PC-9 (cell line): ENCODE measurements at regions not wholly inside any gene's neighbourhood (a gene's known extent, or its start where the extent isn't known, plus 50 kb on each side); places are given as distances from the start of the nearest gene placed in this dataset.

Source experiments
- BruUV-seq: library from RNA; stranded (reverse); fragments of 400-500 nt; replicated peaks from 2 replicates; lab custom pipeline; 2021; lab: Mats Ljungman, UMichigan
- CTCF ChIA-PET: fragments of 300-600 bp; sonication (Branson Sonifier 250); formaldehyde crosslinking; loops from one replicate; lab custom pipeline; 2022; ENCODE audit warnings: antibody characterized with exemption; lab: Charles Lee
- POLR2A ChIA-PET: fragments of 300-600 bp; sonication (Branson Sonifier 250); formaldehyde crosslinking; loops from one replicate; lab custom pipeline; 2022; ENCODE audit warnings: antibody characterized with exemption; ENCODE audit not compliant: unreplicated experiment; lab: Charles Lee
- DNase-seq, 2 experiments: peaks; one replicate each; pipeline versions ENCODE4 v3.0.0 to v3.0.0-alpha.2; 2015 to 2022; ENCODE audit warnings: mixed read lengths in 1 of 2
- H2AFZ ChIP-seq: fragments of 200-600 bp; sonication (generic); 2 replicates; pipeline ENCODE4 v1.8.1; 2017; ENCODE audit warnings: antibody characterized with exemption
- H3F3A ChIP-seq: fragments of 200-600 bp; sonication (generic); 2 replicates; pipeline ENCODE4 v1.8.1; 2017; ENCODE audit warnings: antibody characterized with exemption, mild to moderate bottlenecking, low read depth; ENCODE audit not compliant: insufficient read depth
- H3K27ac ChIP-seq: fragments of 200-600 bp; sonication (generic); 2 replicates; pipeline ENCODE4 v1.6.1; 2016; ENCODE audit warnings: mixed run types
- H3K27me3 ChIP-seq: fragments of 200-600 bp; sonication (generic); 2 replicates; pipeline ENCODE4 v1.6.1; 2016; ENCODE audit warnings: low read depth, mixed run types; ENCODE audit not compliant: insufficient read depth
- H3K36me3 ChIP-seq: fragments of 200-600 bp; sonication (generic); 2 replicates; pipeline ENCODE4 v1.6.1; 2016; ENCODE audit warnings: low read depth, mixed run types
- H3K4me1 ChIP-seq: fragments of 200-600 bp; sonication (generic); replicated peaks from 2 replicates; pipeline ENCODE4 v1.6.1; 2016; ENCODE audit warnings: mixed run types; ENCODE audit not compliant: insufficient read depth
- H3K4me2 ChIP-seq: fragments of 200-600 bp; sonication (generic); 2 replicates; pipeline ENCODE4 v1.6.1; 2017; ENCODE audit warnings: mixed run types
- H3K4me3 ChIP-seq: fragments of 200-600 bp; sonication (generic); 2 replicates; pipeline ENCODE4 v1.6.1; 2016; ENCODE audit warnings: mixed run types
- H3K79me2 ChIP-seq: fragments of 200-600 bp; sonication (generic); 2 replicates; pipeline ENCODE4 v1.6.1; 2017; ENCODE audit warnings: low read depth, mixed run types
- H3K9me2 ChIP-seq: fragments of 200-600 bp; sonication (generic); 2 replicates; pipeline ENCODE4 v1.8.1; 2017; ENCODE audit warnings: mild to moderate bottlenecking; ENCODE audit not compliant: insufficient read depth
- H3K9me3 ChIP-seq: fragments of 200-600 bp; sonication (generic); 2 replicates; pipeline ENCODE4 v1.8.1; 2016; ENCODE audit warnings: low read depth; ENCODE audit not compliant: insufficient read depth
- H4K20me1 ChIP-seq: fragments of 200-600 bp; sonication (generic); 2 replicates; pipeline ENCODE4 v1.8.1; 2017; ENCODE audit not compliant: insufficient read depth
- EZH2 ChIP-seq: fragments of 200-600 bp; sonication (generic); IDR thresholded peaks from 2 replicates; pipeline ENCODE4 v1.8.0; 2017; ENCODE audit warnings: antibody characterized with exemption, low read depth
- intact Hi-C: fragments of 100-400 bp; cut with micrococcal nuclease; formaldehyde crosslinking; loops from one replicate; pipeline ENCODE4 v1.10.0; 2022; ENCODE audit not compliant: unreplicated experiment
- TF ChIP-seq, protein P1 (sequence below): fragments of 200-600 bp; sonication (generic); conservative IDR thresholded peaks from 2 replicates; pipeline ENCODE4 v1.6.1; 2017; ENCODE audit warnings: mixed run types, antibody characterized with exemption, mild to moderate bottlenecking, moderate library complexity

DNA sequence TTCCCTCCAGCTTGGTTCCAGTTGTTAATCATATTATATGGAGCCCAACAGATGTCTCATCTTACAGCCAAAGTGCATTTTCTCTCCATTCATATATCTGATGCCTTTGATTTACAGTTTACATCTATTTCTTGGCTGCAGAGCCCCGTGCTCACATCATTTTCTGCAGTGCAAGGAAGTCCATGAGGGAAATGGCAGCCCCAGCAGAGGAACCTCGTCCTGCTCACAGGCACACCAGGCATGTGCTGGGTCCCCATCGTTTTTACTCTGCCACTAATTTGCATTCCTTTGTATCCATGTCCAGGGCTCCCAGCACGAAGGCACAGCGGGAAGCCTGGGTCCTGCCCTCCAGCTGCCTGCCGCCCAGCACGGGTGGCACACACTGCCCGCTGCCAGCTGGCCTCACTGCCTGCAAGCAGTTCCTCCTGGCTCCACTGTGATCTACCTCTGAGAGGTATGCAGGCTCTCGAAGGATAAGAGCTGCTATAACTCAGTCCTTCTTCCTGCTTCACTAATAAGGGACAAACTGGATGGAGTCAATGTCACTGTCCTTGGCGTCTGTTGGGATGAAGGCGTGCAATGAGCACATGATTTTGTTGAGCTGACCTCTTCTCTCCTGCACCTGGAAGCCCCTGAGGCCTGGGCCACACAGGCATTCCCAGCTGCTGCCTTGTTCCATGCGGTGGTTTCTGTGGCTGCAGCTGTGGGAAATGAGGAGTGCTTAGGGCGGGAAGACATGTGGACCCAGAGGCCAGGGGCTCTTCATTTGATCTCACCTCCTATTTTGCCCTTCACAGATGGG lies 583.6 kb upstream of the MGMT start:
- Histone ChIP-seq H3F3A (no peaks in the 10 kb centered on the region), H3K36me3 (no peaks in the 10 kb centered on the region), H3K79me2 (no peaks in the 10 kb centered on the region), H3K4me1 (no peaks in the 10 kb centered on the region), H3K9me3 (no peaks in the 10 kb centered on the region), H4K20me1 (no peaks in the 10 kb centered on the region), H3K4me2 (no peak overlapping the region), H3K27ac (no peak overlapping the region), H2AFZ (no peak overlapping the region), H3K27me3 (no peaks in the 10 kb centered on the region), H3K9me2 (no peaks in the 10 kb centered on the region), H3K4me3 (no peak overlapping the region)
- ChIA-PET POLR2A (no interaction called here), CTCF (no interaction called here)
- DNase-seq: no peak
- TF ChIP-seq, protein P1, sequence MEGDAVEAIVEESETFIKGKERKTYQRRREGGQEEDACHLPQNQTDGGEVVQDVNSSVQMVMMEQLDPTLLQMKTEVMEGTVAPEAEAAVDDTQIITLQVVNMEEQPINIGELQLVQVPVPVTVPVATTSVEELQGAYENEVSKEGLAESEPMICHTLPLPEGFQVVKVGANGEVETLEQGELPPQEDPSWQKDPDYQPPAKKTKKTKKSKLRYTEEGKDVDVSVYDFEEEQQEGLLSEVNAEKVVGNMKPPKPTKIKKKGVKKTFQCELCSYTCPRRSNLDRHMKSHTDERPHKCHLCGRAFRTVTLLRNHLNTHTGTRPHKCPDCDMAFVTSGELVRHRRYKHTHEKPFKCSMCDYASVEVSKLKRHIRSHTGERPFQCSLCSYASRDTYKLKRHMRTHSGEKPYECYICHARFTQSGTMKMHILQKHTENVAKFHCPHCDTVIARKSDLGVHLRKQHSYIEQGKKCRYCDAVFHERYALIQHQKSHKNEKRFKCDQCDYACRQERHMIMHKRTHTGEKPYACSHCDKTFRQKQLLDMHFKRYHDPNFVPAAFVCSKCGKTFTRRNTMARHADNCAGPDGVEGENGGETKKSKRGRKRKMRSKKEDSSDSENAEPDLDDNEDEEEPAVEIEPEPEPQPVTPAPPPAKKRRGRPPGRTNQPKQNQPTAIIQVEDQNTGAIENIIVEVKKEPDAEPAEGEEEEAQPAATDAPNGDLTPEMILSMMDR: no peak
- TF ChIP-seq EZH2: no peak
- no TSS peak for BruUV-seq
- intact Hi-C loops: no loop called here

DNA sequence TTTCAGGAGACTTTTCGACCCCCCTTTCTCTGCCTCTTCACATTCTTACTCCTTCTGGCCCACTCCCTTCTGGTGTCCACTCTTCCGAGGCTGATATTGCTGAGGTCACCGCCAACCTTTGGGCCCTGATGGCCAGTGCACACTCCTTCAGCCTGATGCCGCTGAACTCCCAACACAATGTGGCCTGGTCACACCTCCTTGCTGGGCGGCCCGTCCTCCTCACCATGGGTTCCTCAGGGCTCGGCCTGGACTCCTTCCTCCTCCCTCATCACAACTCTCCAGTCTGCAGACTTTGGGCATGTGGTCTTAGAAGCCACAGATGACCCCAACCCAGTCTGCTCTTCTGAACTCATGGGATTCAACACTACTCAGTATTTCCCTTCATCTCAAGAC lies 583.0 kb upstream of the MGMT start:
- no peak overlapping the region for H2AFZ ChIP-seq
- no peak overlapping the region for H3K27ac ChIP-seq
- H3K79me2 ChIP-seq: no peaks in the 10 kb centered on the region
- ChIA-PET CTCF (no interaction called here), POLR2A (no interaction called here)
- DNase-seq: no peak
- intact Hi-C loops: no loop called here
- no peaks in the 10 kb centered on the region for H3K4me1 ChIP-seq
- H3K36me3 ChIP-seq: no peaks in the 10 kb centered on the region
- no TSS peak for BruUV-seq
- no peaks in the 10 kb centered on the region for H3K9me2 ChIP-seq
- no peak overlapping the region for H3K4me2 ChIP-seq
- no peak overlapping the region for H3K4me3 ChIP-seq
- no peak for TF ChIP-seq EZH2
- TF ChIP-seq, protein P1: no peak
- no peaks in the 10 kb centered on the region for H3F3A ChIP-seq
- no peaks in the 10 kb centered on the region for H3K27me3 ChIP-seq
- no peaks in the 10 kb centered on the region for H3K9me3 ChIP-seq
- no peaks in the 10 kb centered on the region for H4K20me1 ChIP-seq

DNA sequence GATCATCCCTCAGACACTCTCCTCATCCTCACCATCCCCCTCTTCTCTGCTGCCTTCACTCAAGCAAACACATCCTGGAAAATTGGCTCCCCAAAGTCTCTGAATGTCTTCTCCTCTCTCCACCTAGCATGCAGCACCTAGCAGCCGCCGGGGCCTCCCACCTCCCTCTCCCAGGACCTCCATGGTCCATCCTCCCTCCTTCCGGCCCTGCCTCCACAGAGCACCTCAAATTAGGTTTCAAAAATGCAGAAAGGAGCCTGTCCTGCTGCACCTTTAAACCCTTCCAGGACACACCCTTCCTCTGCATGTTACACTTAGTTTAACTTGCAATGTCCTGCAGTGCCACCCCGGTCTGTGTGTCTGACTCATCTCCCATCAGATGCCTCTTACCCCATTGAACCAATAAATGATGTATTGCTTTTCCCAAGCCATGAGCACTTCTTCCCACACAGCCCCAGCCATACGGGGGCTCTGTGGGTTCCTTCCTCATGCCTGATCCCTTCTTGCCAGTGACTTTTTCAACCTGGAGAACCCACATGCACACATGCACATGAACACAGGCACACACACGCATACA lies 582.5 kb upstream of the MGMT start:
- no peaks in the 10 kb centered on the region for H3K36me3 ChIP-seq
- TF ChIP-seq, protein P1: no peak
- no peak for TF ChIP-seq EZH2
- no peaks in the 10 kb centered on the region for H3K9me3 ChIP-seq
- CTCF ChIA-PET: no interaction called here
- no peak overlapping the region for H3K4me2 ChIP-seq
- H3K27ac ChIP-seq: no peak overlapping the region
- H4K20me1 ChIP-seq: no peaks in the 10 kb centered on the region
- no peak overlapping the region for H2AFZ ChIP-seq
- intact Hi-C loops: no loop called here
- H3K4me1 ChIP-seq: no peaks in the 10 kb centered on the region
- POLR2A ChIA-PET: no interaction called here
- H3K79me2 ChIP-seq: no peaks in the 10 kb centered on the region
- no peak overlapping the region for H3K4me3 ChIP-seq
- DNase-seq: no peak
- no peaks in the 10 kb centered on the region for H3F3A ChIP-seq
- H3K27me3 ChIP-seq: no peaks in the 10 kb centered on the region
- no peaks in the 10 kb centered on the region for H3K9me2 ChIP-seq
- BruUV-seq: no TSS peak
